Peyer's patch (tissue), 4 donors: ENCODE measurements at regions not wholly inside any gene's neighbourhood (a gene's known extent, or its start where the extent isn't known, plus 50 kb on each side); places are given as distances from the start of the nearest gene placed in this dataset.

Experiments used
- POLR2A ChIP-seq, 2 donors: fragments of 450-650 bp; IDR thresholded peaks; one replicate each; pipeline ENCODE4 v1.5.1; 2017; ENCODE audit warnings: antibody characterized with exemption in 2 of 2, mild to moderate bottlenecking in 2 of 2, moderate library complexity in 2 of 2
- TF ChIP-seq, protein P1 (sequence below), 6 experiments: fragments of 450-650 bp in 4 of 6; fragments of 200-600 bp in 2 of 6; sonication (generic) in 1 of 6; IDR thresholded peaks; one replicate each; pipeline ENCODE4 v1.5.1; 2017 to 2019; ENCODE audit warnings: antibody characterized with exemption in 6 of 6, mild to moderate bottlenecking in 3 of 6, moderate library complexity in 1 of 6

DNA sequence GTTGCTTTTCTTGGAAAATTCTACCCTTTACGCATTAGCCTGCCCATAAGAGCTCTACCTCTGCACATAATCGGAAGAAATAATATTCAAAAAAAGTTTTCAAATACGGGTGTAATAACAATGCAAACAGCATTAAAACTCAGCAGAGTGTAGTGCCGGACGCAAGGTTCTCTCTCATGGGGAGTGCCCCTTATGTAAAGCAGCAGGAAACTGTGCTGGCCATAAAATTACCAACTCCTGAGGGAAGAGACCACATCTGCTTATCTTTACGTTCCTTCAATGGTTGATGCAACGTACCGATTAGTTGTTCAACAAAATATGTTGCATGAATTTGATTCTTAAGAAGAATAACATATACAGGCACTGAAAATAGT is 118.7 kb upstream of the TMCC3 start:
- no peak for TF ChIP-seq POLR2A (IDR thresholded peaks at IDR 0.05)
- TF ChIP-seq, protein P1, sequence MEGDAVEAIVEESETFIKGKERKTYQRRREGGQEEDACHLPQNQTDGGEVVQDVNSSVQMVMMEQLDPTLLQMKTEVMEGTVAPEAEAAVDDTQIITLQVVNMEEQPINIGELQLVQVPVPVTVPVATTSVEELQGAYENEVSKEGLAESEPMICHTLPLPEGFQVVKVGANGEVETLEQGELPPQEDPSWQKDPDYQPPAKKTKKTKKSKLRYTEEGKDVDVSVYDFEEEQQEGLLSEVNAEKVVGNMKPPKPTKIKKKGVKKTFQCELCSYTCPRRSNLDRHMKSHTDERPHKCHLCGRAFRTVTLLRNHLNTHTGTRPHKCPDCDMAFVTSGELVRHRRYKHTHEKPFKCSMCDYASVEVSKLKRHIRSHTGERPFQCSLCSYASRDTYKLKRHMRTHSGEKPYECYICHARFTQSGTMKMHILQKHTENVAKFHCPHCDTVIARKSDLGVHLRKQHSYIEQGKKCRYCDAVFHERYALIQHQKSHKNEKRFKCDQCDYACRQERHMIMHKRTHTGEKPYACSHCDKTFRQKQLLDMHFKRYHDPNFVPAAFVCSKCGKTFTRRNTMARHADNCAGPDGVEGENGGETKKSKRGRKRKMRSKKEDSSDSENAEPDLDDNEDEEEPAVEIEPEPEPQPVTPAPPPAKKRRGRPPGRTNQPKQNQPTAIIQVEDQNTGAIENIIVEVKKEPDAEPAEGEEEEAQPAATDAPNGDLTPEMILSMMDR (IDR thresholded peaks at IDR 0.05), result no peak
